ENCODE measurements at regions not wholly inside any gene's neighbourhood (a gene's known extent, or its start where the extent isn't known, plus 50 kb on each side); places are given as distances from the start of the nearest gene placed in this dataset.

- no peak for DNase-seq (ENCODE audit: low read depth in 2 of 2)
These were observed 77.1 kb upstream of the BCL6 start for GRCh38 chr3:187822402-187822801.

GRCh38 chr3:187823746-187824145 lies 78.5 kb upstream of the BCL6 start:
- DNase-seq (ENCODE audit: low read depth in 2 of 2): no peak

- no peak for DNase-seq (ENCODE audit: low read depth in 2 of 2)
These were observed 82.5 kb upstream of the BCL6 start for GRCh38 chr3:187827723-187828122.

GRCh38 chr3:187828579-187829452 lies 83.5 kb upstream of the BCL6 start:
- DNase-seq (ENCODE audit: low read depth in 2 of 2): no peak

GRCh38 chr3:187830181-187830580 lies 84.9 kb upstream of the BCL6 start:
- DNase-seq (ENCODE audit: low read depth in 2 of 2): no peak

- no peak for DNase-seq (ENCODE audit: low read depth in 2 of 2)
These were observed 86.1 kb upstream of the BCL6 start for GRCh38 chr3:187831125-187832051.

GRCh38 chr3:187832202-187832601 lies 86.9 kb upstream of the BCL6 start:
- DNase-seq (ENCODE audit: low read depth in 2 of 2): no peak

GRCh38 chr3:187833375-187833774 lies 88.1 kb upstream of the BCL6 start:
- no peak for DNase-seq (ENCODE audit: low read depth in 2 of 2)

- no peak for DNase-seq (ENCODE audit: low read depth in 2 of 2)
These were observed 88.7 kb upstream of the BCL6 start for GRCh38 chr3:187833799-187834578.

- no peak for DNase-seq (ENCODE audit: low read depth in 2 of 2)
These were observed 91.8 kb upstream of the BCL6 start for GRCh38 chr3:187836823-187837770.

- no peak for DNase-seq (ENCODE audit: low read depth in 2 of 2)
These were observed 92.8 kb upstream of the BCL6 start for GRCh38 chr3:187838016-187838540.

- no peak for DNase-seq (ENCODE audit: low read depth in 2 of 2)
These were observed 94.2 kb upstream of the BCL6 start for GRCh38 chr3:187839422-187839821.

GRCh38 chr3:187840856-187841255 lies 95.6 kb upstream of the BCL6 start:
- no peak for DNase-seq (ENCODE audit: low read depth in 2 of 2)

GRCh38 chr3:187841560-187841959 lies 96.3 kb upstream of the BCL6 start:
- DNase-seq (ENCODE audit: low read depth in 2 of 2): no peak

GRCh38 chr3:187843654-187844053 lies 98.4 kb upstream of the BCL6 start:
- no peak for DNase-seq (ENCODE audit: low read depth in 2 of 2)

- no peak for DNase-seq (ENCODE audit: low read depth in 2 of 2)
These were observed 99.4 kb upstream of the BCL6 start for GRCh38 chr3:187844708-187845107.

GRCh38 chr3:187845826-187846225 lies 100.6 kb upstream of the BCL6 start:
- DNase-seq (ENCODE audit: low read depth in 2 of 2): no peak

GRCh38 chr3:187848401-187848800 lies 103.1 kb upstream of the BCL6 start:
- no peak for DNase-seq (ENCODE audit: low read depth in 2 of 2)

- no peak for DNase-seq (ENCODE audit: low read depth in 2 of 2)
These were observed 103.9 kb upstream of the BCL6 start for GRCh38 chr3:187849016-187849654.

Measured in dermis microvascular lymphatic vessel endothelial cell (primary cell).